Heart left ventricle (tissue), 16 donors: ENCODE measurements at regions not wholly inside any gene's neighbourhood (a gene's known extent, or its start where the extent isn't known, plus 50 kb on each side); places are given as distances from the start of the nearest gene placed in this dataset.
A peak's percentile ranks its signal among the peaks of the same experiment; 100 is the strongest.

Source experiments
- ATAC-seq, 4 donors: fragments of 200-7000 bp; cut with Tn5 transposase; one replicate each; pipeline ENCODE4 v1.9.1; 2020 to 2022; ENCODE audit warnings: moderate library complexity in 4 of 4, mild to moderate bottlenecking in 3 of 4, moderate number of reproducible peaks in 1 of 4
- DNase-seq, 5 donors: peaks; one replicate each; pipeline ENCODE4 v3.0.0-alpha.2; 2020
- H3K27ac ChIP-seq, 12 donors: fragments of 200-600 bp; sonication (generic) in 4 of 12; one replicate each; pipeline versions ENCODE4 v1.5.0 to v1.8.0; 2016 to 2022; ENCODE audit warnings: mild to moderate bottlenecking in 2 of 12
- H3K27me3 ChIP-seq, 9 donors: fragments of 200-600 bp; sonication (generic) in 2 of 9; one replicate each; pipeline versions ENCODE4 v1.5.1 to v1.8.0; 2016 to 2022; ENCODE audit warnings: mild to moderate bottlenecking in 3 of 9
- H3K36me3 ChIP-seq, 9 donors: fragments of 200-600 bp; sonication (generic) in 2 of 9; one replicate each; pipeline versions ENCODE4 v1.5.0 to v1.8.0; 2018 to 2022; ENCODE audit warnings: mild to moderate bottlenecking in 2 of 9
- H3K4me1 ChIP-seq, 12 donors: fragments of 200-600 bp; sonication (generic) in 4 of 12; one replicate each; pipeline versions ENCODE4 v1.5.0 to v1.8.0; 2016 to 2022; ENCODE audit warnings: mild to moderate bottlenecking in 3 of 12
- H3K4me3 ChIP-seq, 12 donors: fragments of 200-600 bp; sonication (generic) in 4 of 12; one replicate each; pipeline versions ENCODE4 v1.5.0 to v1.8.0; 2017 to 2022; ENCODE audit warnings: mild to moderate bottlenecking in 9 of 12, moderate library complexity in 4 of 12
- H3K9me3 ChIP-seq, 12 donors: fragments of 200-600 bp; sonication (generic) in 4 of 12; one replicate each; pipeline versions ENCODE4 v1.5.0 to v1.8.0; 2016 to 2022; ENCODE audit warnings: mild to moderate bottlenecking in 1 of 12
- POLR2A ChIP-seq, 2 donors: fragments of 450-650 bp; IDR thresholded peaks; one replicate each; pipeline ENCODE4 v1.6.1; 2017; ENCODE audit warnings: antibody characterized with exemption in 2 of 2, mild to moderate bottlenecking in 2 of 2, moderate library complexity in 2 of 2
- WGBS, 4 donors: extraction: QIAGEN DNeasy Blood & Tissue Kit in 2 of 4; methylation state at CpG; one replicate each; pipeline versions ENCODE4 v1.1.5 to v1.1.7; 2013 to 2018; 5-methylcytosine and 5-hydroxymethylcytosine counted together
- intact Hi-C, 10 donors: fragments of 100-400 bp; cut with DNase I; formaldehyde crosslinking; loops; one replicate each; pipeline versions ENCODE4 v1.11.1 to v1.14.2; 2022
- TF ChIP-seq, protein P1 (sequence below), 12 donors: fragments of 200-600 bp; sonication (generic) in 4 of 12; IDR thresholded peaks; one replicate each; pipeline versions ENCODE4 v1.5.0 to v1.8.0; 2018 to 2022; ENCODE audit warnings: antibody characterized with exemption in 12 of 12, mild to moderate bottlenecking in 5 of 12
- donor health status: ischemic (EF 13 %, LVEDD 7.1; RV severe dilation, severe dysfunction).
- donor health status: healthy with polysubstance abuse.
- donor health status: DM: no; HTN: yes; CAD: no.
- donor health status: DM: no; HTN: no; CAD: no.
- donor health status: ischemic (EF 25% LVEDD 6.9; RV normal size, moderate dysfunction).
- donor health status: ischemic (EF 25% LVEDD 5.7; RV mildly dilated, moderate dysfunction).
- donor health status: healthy.
- donor health status: DM: yes; HTN: yes; CAD: no.
- donor health status: ischemic (EF 35%, LVEDD 5.7; RV mildly dilated, moderate dysfunction).
- donor health status: nonischemic (EF 11% LVEDD 7.7; RV severe dilation, severe dysfunction).
- donor health status: DM: yes; HTN: yes; CAD: no.
- donor health status: PGD.
- donor health status: ischemic (EF 29% LVEDD 5.4; RV normal size, mild dysfunction).
- donor health status: nonischemic (EF 23%, LVEDD 6.1; RV moderate dilation, normal function).

DNA sequence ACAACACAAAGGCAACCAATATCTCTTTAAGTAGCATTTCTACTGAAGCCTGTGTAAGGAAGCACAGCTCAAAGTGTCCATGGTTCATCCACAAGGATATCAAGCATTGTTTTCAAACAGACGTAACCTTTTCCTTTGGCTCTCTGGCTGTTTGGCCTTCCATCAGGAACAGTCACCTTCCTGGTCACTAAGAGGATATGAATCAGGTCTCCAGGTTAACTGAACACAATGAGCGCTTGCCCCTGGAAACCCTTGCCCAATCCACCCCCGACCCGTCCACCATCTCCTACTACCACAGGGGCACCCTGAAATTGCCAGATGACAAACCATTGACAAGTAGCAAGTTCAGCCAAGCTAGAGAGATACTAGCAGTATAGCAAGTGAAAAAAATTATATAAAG lies 114.4 kb upstream of the COL21A1 start:
- Histone ChIP-seq H3K27me3 (no peaks in the 10 kb centered on the region), H3K36me3 (no peaks in the 10 kb centered on the region), H3K4me1 (peaks cover 0 to 16% (median 5%) of the 10 kb centered on the region in 12 donors), H3K4me3 (no peak overlapping the region), H3K27ac (peak overlapping the region in 2 of 12 donors; percentile 8 to 27), H3K9me3 (no peaks in the 10 kb centered on the region)
- TF ChIP-seq, protein P1, sequence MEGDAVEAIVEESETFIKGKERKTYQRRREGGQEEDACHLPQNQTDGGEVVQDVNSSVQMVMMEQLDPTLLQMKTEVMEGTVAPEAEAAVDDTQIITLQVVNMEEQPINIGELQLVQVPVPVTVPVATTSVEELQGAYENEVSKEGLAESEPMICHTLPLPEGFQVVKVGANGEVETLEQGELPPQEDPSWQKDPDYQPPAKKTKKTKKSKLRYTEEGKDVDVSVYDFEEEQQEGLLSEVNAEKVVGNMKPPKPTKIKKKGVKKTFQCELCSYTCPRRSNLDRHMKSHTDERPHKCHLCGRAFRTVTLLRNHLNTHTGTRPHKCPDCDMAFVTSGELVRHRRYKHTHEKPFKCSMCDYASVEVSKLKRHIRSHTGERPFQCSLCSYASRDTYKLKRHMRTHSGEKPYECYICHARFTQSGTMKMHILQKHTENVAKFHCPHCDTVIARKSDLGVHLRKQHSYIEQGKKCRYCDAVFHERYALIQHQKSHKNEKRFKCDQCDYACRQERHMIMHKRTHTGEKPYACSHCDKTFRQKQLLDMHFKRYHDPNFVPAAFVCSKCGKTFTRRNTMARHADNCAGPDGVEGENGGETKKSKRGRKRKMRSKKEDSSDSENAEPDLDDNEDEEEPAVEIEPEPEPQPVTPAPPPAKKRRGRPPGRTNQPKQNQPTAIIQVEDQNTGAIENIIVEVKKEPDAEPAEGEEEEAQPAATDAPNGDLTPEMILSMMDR (IDR thresholded peaks at IDR 0.05): no peak
- TF ChIP-seq POLR2A (IDR thresholded peaks at IDR 0.05): no peak
- 53 to 77% (median 67%) methylated on average over 4 of the region's 4 CpGs for WGBS, 4 donors
- intact Hi-C loops: loop anchor here in 8 of 10 donors (1.0 to 10.0 kb wide), 10 partner anchors 113 to 493 kb away; no protein-coding TSS in a partner anchor
- peak in 2 of 5 donors; percentile 29 to 32 for DNase-seq
- peak in 3 of 4 donors; percentile 60 to 84 (median 67) for ATAC-seq

DNA sequence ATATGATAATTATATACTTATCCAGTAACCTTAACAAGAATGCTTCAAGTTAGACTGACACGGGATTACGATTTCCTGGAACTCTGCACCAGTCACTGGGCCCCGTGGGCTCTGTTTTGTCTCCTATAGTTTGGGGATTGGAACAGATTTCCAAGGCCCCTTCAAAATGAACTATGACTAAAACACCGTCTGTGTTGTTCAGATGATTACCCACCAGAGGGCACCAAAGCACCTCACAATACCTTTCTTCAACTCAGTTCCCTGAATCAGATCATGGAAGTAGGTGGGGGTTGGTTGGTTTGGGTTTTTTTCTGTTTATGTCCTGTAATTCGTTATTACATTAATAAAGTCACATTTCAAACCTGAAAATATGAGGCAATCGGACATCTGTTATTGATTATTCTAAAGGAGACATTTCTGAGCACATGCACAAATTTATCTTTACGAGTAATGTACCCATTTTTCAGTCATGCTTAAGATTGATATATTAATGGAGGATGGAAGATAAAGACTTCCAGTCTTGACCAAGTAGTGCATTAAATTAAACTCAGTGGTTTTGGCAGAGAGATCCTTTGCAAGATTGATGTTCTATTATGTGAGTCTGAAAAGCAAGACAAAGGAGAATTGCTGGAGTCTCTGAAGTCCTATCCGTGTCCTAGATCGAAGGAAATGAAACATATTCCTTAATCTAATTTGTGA lies 112.0 kb upstream of the COL21A1 start:
- intact Hi-C loops: loop anchor here in 6 of 10 donors (1.0 to 10.0 kb wide), 7 partner anchors 98 to 495 kb away; no protein-coding TSS in a partner anchor
- no peak overlapping the region for H3K27ac ChIP-seq
- no peak overlapping the region for H3K4me3 ChIP-seq
- H3K9me3 ChIP-seq: no peaks in the 10 kb centered on the region
- 31 to 34% (median 33%) methylated on average over 9 of the region's 9 CpGs for WGBS, 4 donors
- peaks cover 0 to 11% (median 1%) of the 10 kb centered on the region in 12 donors for H3K4me1 ChIP-seq
- no peaks in the 10 kb centered on the region for H3K27me3 ChIP-seq
- DNase-seq (peak in 4 of 5 donors; percentile 36 to 60 (median 56)), ATAC-seq (peak; percentile 34 to 80 (median 70))
- no peaks in the 10 kb centered on the region for H3K36me3 ChIP-seq
- TF ChIP-seq, protein P1 (IDR thresholded peaks at IDR 0.05): peak; percentile 71 to 94 (median 82)
- TF ChIP-seq POLR2A (IDR thresholded peaks at IDR 0.05): no peak

DNA sequence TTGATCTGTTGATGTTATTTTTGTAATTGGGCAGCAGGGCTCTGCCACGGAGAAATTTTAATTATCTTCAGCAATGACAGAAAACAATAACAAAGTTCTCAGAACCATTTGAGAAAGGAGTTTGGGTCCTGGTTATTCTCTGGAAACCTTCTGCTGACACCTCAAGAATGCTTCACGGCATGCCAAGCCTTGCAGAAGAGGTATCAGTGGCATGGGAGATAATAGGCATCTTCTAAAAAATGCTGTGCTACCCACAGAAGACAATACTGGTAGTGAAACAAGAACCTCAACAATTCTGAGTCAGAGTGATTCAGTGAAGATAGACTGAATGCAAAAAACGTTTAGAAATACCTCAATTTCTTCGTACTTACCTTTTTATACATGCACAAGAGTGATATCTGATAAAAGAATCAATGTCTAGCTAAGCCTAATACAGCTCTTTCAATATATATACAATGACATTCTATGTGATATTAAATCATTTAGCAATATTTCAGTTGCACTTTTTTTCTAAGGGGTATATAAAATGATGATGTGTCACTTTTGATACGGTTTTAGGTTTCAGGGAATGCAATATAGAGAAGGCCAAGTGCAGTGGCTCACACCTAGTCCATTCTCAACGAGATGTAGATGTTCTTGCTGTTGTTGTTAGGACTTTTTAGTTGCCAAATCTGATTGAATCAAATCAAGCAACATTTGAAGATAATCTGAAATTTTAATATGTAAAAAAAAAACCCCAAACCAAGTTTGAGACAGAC lies 110.4 kb upstream of the COL21A1 start:
- H3K9me3 ChIP-seq: peaks cover 0 to 13% (median 0%) of the 10 kb centered on the region in 12 donors
- H3K36me3 ChIP-seq: no peaks in the 10 kb centered on the region
- H3K27me3 ChIP-seq: no peaks in the 10 kb centered on the region
- DNase-seq: no peak
- ATAC-seq: no peak
- 65 to 78% (median 67%) methylated on average over 6 of the region's 6 CpGs for WGBS, 4 donors
- peak overlapping the region in 1 of 12 donors; percentile 34 for H3K27ac ChIP-seq
- no peak for TF ChIP-seq POLR2A (IDR thresholded peaks at IDR 0.05)
- TF ChIP-seq, protein P1 (IDR thresholded peaks at IDR 0.05): no peak
- intact Hi-C loops: loop anchor here in 6 of 10 donors (2.0 to 10.0 kb wide), 5 partner anchors 100 to 497 kb away; no protein-coding TSS in a partner anchor
- no peak overlapping the region for H3K4me3 ChIP-seq
- peaks cover 0 to 6% (median 0%) of the 10 kb centered on the region in 12 donors for H3K4me1 ChIP-seq

DNA sequence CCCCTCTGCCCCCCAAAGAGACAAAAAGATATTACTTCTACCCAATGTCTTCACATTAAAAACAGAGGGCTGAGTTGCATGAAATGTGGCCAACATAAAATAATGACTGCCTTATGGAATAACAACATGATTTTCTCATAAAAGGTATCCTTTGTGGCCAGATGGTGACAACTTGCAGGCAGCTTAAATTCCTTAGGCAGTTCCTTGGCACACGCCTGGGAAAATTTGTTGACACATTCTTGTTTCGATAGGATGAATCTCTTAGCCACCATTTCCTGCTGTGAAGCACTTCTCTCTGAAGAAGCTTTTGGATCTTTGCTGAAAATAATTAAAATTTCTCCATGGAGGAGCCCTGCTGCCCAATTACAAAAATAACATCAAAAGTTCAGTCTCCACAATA lies 109.0 kb upstream of the COL21A1 start:
- Histone ChIP-seq H3K9me3 (peaks cover 0 to 13% (median 0%) of the 10 kb centered on the region in 12 donors), H3K4me1 (peaks cover 0 to 6% (median 0%) of the 10 kb centered on the region in 12 donors), H3K4me3 (no peak overlapping the region), H3K27ac (peak overlapping the region in 1 of 12 donors; percentile 9), H3K27me3 (no peaks in the 10 kb centered on the region), H3K36me3 (no peaks in the 10 kb centered on the region)
- WGBS, 4 donors: 18 to 24% (median 22%) methylated on average over 2 of the region's 2 CpGs
- TF ChIP-seq POLR2A (IDR thresholded peaks at IDR 0.05): no peak
- TF ChIP-seq, protein P1 (IDR thresholded peaks at IDR 0.05): no peak
- no peak for ATAC-seq
- intact Hi-C loops: loop anchor here in 4 of 10 donors (5.0 to 10.0 kb wide), 3 partner anchors 101 to 498 kb away; no protein-coding TSS in a partner anchor
- DNase-seq: no peak
